SK-N-SH treated with all-trans-retinoic acid at 6 μM for 48 hours (cell line): ENCODE measurements at regions not wholly inside any gene's neighbourhood (a gene's known extent, or its start where the extent isn't known, plus 50 kb on each side); places are given as distances from the start of the nearest gene placed in this dataset.

Experiments used
- ATAC-seq: fragments of 200-7000 bp; cut with Tn5 transposase; 3 replicates; pipeline ENCODE4 v1.9.1; 2020; ENCODE audit warnings: mild to moderate bottlenecking, moderate library complexity
- ARNTL ChIP-seq: fragments of 450-650 bp; formaldehyde crosslinking; IDR thresholded peaks from 2 replicates; pipeline ENCODE4 v1.5.0; 2020; ENCODE audit warnings: low read depth, mild to moderate bottlenecking, moderate library complexity, borderline replicate concordance
- BACH2 ChIP-seq: fragments of 250-450 bp; sonication (Bioruptor Pico); IDR thresholded peaks from 2 replicates; pipeline ENCODE4 v1.9.0; 2021; ENCODE audit warnings: mild to moderate bottlenecking, borderline replicate concordance
- CSDC2 ChIP-seq: fragments of 250-450 bp; sonication (Bioruptor Pico); IDR thresholded peaks from 2 replicates; pipeline ENCODE4 v1.5.0; 2020; ENCODE audit warnings: mild to moderate bottlenecking, moderate library complexity
- ESRRG ChIP-seq: fragments of 250-450 bp; sonication (Bioruptor Pico); IDR thresholded peaks from 2 replicates; pipeline ENCODE4 v1.6.1; 2021; ENCODE audit warnings: mild to moderate bottlenecking
- ISL1 ChIP-seq: fragments of 250-450 bp; sonication (Bioruptor Pico); IDR thresholded peaks from 2 replicates; pipeline ENCODE4 v2.1.2; 2022; ENCODE audit warnings: mild to moderate bottlenecking, moderate library complexity
- OSR1 ChIP-seq: fragments of 250-450 bp; sonication (Bioruptor Pico); IDR thresholded peaks from 2 replicates; pipeline ENCODE4 v1.8.0; 2022; ENCODE audit warnings: moderate library complexity, mild to moderate bottlenecking, inconsistent platforms
- PPARA ChIP-seq: fragments of 250-450 bp; sonication (Bioruptor Pico); IDR thresholded peaks from 2 replicates; pipeline ENCODE4 v1.5.0; 2020; ENCODE audit warnings: mild to moderate bottlenecking, borderline replicate concordance
- RARB ChIP-seq: fragments of 250-450 bp; sonication (Bioruptor Pico); IDR thresholded peaks from 2 replicates; pipeline ENCODE4 v1.8.0; 2021; ENCODE audit warnings: mild to moderate bottlenecking, moderate library complexity
- SNAI2 ChIP-seq: fragments of 250-450 bp; sonication (Bioruptor Pico); IDR thresholded peaks from 2 replicates; pipeline ENCODE4 v1.5.0; 2020; ENCODE audit warnings: mild to moderate bottlenecking, moderate library complexity
- TCF4 ChIP-seq: fragments of 250-450 bp; sonication (Bioruptor Pico); IDR thresholded peaks from 2 replicates; pipeline ENCODE4 v1.8.0; 2021; ENCODE audit warnings: mild to moderate bottlenecking, moderate library complexity, borderline replicate concordance
- TOX ChIP-seq: fragments of 250-450 bp; sonication (Bioruptor Pico); IDR thresholded peaks from 2 replicates; pipeline ENCODE4 v1.8.0; 2021; ENCODE audit warnings: mild to moderate bottlenecking, moderate library complexity, borderline replicate concordance
- ZC3H10 ChIP-seq: fragments of 250-450 bp; sonication (Bioruptor Pico); IDR thresholded peaks from 2 replicates; pipeline ENCODE4 v1.5.1; 2021; ENCODE audit warnings: mild to moderate bottlenecking, moderate library complexity
- ZFP3 ChIP-seq: fragments of 250-450 bp; sonication (Bioruptor Pico); IDR thresholded peaks from 2 replicates; pipeline ENCODE4 v1.5.0; 2020; ENCODE audit warnings: mild to moderate bottlenecking, moderate library complexity
- ZFP30 ChIP-seq: fragments of 450-650 bp; formaldehyde crosslinking; IDR thresholded peaks from 2 replicates; pipeline ENCODE4 v1.5.0; 2022; ENCODE audit warnings: mild to moderate bottlenecking, moderate library complexity
- ZNF565 ChIP-seq: fragments of 450-650 bp; formaldehyde crosslinking; conservative IDR thresholded peaks from 2 replicates; pipeline ENCODE4 v1.5.0; 2020; ENCODE audit warnings: low read depth, mild to moderate bottlenecking, moderate library complexity
- ZNF8 ChIP-seq: fragments of 450-650 bp; formaldehyde crosslinking; IDR thresholded peaks from 2 replicates; pipeline ENCODE4 v1.5.0; 2020; ENCODE audit warnings: mild to moderate bottlenecking, moderate library complexity
- TF ChIP-seq, protein P1 (sequence below): fragments of 250-450 bp; sonication (Bioruptor Pico); IDR thresholded peaks from 2 replicates; pipeline ENCODE4 v1.5.1; 2020; ENCODE audit warnings: low read depth, mild to moderate bottlenecking, moderate library complexity
- TF ChIP-seq, protein P2 (sequence below): fragments of 250-450 bp; sonication (Bioruptor Pico); IDR thresholded peaks from 2 replicates; pipeline ENCODE4 v1.5.1; 2021; ENCODE audit warnings: mild to moderate bottlenecking, moderate library complexity
- TF ChIP-seq, protein P3 (sequence below): fragments of 250-450 bp; sonication (Bioruptor Pico); IDR thresholded peaks from 2 replicates; pipeline ENCODE4 v1.5.0; 2020; ENCODE audit warnings: mild to moderate bottlenecking, moderate library complexity
- TF ChIP-seq, protein P4 (sequence below): fragments of 250-450 bp; sonication (Bioruptor Pico); IDR thresholded peaks from 2 replicates; pipeline ENCODE4 v1.8.0; 2020; ENCODE audit warnings: mild to moderate bottlenecking, moderate library complexity, borderline replicate concordance

DNA sequence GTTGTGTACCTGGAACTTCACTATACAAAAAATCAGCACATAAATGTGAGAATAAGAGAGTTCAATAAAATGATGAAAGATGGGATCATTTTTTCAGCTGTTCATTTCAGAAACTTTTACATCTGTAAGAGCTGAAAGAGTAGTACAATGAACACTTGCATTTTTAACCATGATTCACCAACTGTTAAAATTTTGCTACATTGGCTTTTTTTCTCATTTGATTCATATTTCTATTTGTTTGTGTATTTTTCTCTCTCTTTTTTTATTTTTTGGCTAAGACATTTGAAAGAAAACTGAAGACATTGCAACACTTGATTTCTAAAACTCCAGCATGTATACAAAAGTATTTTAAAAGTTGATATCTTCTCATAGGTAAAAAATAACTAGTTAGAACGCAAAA is 98.3 kb upstream of the CDIN1 start:
- ATAC-seq: no peak
- TF ChIP-seq TOX (no peak), ZC3H10 (CRISPR knock-in tag) (no peak), ZFP30 (CRISPR knock-in tag) (no peak), TCF4 (CRISPR knock-in tag) (no peak), CSDC2 (CRISPR knock-in tag) (no peak), SNAI2 (CRISPR knock-in tag) (no peak), ISL1 (CRISPR knock-in tag) (no peak), ESRRG (CRISPR knock-in tag) (no peak), OSR1 (CRISPR knock-in tag) (no peak), ZNF8 (CRISPR knock-in tag) (no peak), ZNF565 (no peak), BACH2 (CRISPR knock-in tag) (no peak)
- TF ChIP-seq, protein P1, sequence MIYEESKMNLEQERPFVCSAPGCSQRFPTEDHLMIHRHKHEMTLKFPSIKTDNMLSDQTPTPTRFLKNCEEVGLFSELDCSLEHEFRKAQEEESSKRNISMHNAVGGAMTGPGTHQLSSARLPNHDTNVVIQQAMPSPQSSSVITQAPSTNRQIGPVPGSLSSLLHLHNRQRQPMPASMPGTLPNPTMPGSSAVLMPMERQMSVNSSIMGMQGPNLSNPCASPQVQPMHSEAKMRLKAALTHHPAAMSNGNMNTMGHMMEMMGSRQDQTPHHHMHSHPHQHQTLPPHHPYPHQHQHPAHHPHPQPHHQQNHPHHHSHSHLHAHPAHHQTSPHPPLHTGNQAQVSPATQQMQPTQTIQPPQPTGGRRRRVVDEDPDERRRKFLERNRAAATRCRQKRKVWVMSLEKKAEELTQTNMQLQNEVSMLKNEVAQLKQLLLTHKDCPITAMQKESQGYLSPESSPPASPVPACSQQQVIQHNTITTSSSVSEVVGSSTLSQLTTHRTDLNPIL (CRISPR knock-in tag): no peak

DNA sequence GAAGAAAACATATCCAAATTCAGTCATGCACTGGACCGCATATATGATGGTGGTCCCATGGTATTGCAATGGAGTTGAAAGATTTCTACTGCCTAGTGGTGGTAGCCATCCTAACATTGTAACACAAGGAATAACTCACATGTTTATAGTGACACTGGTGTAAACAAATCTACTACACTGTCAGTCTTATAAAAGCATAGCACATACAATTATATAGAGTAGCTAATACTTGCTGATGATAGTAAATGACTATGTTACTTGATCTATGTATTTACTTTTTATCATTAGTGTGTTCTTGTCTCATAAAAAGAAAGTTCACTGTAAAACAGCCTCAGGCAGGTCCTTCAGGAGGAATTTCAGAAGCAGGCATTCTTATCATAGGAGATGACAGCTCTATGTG is 96.0 kb upstream of the CDIN1 start:
- no peak for TF ChIP-seq ZFP3 (CRISPR knock-in tag)
- TF ChIP-seq, protein P2, sequence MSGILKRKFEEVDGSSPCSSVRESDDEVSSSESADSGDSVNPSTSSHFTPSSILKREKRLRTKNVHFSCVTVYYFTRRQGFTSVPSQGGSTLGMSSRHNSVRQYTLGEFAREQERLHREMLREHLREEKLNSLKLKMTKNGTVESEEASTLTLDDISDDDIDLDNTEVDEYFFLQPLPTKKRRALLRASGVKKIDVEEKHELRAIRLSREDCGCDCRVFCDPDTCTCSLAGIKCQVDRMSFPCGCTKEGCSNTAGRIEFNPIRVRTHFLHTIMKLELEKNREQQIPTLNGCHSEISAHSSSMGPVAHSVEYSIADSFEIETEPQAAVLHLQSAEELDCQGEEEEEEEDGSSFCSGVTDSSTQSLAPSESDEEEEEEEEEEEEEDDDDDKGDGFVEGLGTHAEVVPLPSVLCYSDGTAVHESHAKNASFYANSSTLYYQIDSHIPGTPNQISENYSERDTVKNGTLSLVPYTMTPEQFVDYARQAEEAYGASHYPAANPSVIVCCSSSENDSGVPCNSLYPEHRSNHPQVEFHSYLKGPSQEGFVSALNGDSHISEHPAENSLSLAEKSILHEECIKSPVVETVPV: no peak
- ATAC-seq: no peak

DNA sequence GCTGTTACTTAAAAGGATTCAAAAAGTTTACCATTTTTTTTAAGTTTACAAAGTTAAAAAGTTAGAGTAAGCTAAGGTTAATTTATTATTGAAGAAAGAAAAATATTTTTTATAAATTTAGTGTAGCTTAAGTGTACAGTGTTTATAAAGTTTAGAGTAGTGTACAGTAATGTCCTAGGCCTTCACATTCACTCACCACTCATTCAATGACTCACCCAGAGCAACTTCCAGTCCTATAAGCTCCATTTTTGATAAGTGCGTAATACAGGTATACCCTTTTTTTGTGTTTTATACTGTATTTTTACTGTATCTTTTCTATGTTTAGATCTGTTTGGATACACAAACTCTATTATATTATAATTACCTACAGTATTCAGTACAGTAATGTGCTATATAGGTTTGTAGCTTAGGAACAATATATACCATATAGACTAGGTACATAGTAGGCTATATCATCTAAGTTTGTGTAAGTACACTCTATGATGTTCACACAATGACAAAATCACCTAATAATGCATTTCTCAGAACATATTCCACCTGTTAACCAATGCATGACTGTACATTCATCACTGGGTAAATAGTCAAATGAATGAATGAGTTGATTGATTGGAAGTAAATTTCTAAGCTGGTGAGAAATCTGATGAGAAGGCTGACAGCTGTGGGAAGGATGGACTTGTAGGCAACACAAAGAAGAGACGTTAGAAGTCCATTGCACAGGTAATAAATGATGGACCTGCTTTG is 95.2 kb upstream of the CDIN1 start:
- TF ChIP-seq SNAI2 (CRISPR knock-in tag): no peak
- TF ChIP-seq BACH2 (CRISPR knock-in tag): no peak
- no peak for TF ChIP-seq ESRRG (CRISPR knock-in tag)
- TF ChIP-seq ZNF8 (CRISPR knock-in tag): no peak
- TF ChIP-seq CSDC2 (CRISPR knock-in tag): no peak
- ATAC-seq: no peak

DNA sequence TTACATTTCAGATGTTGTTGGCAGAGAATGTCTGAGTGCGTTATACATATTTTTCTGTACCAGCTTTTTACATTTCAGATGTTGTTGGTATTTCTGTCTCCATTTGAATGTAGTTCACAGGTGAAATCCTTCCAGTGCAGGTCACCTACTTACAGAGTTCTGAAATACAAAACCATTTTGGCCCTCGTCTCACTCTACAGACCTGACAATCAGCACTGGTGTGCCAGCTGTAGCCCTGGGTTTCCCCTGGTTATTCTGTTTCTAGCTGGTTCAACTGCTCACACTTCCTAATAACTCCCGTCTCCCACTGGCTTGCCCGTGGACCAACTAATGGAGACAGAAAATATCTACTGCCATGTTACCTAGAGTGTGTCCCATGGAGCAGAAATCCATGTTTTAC is 87.5 kb upstream of the CDIN1 start:
- no peak for TF ChIP-seq ZNF8 (CRISPR knock-in tag)
- no peak for TF ChIP-seq ARNTL (CRISPR knock-in tag)
- no peak for ATAC-seq

DNA sequence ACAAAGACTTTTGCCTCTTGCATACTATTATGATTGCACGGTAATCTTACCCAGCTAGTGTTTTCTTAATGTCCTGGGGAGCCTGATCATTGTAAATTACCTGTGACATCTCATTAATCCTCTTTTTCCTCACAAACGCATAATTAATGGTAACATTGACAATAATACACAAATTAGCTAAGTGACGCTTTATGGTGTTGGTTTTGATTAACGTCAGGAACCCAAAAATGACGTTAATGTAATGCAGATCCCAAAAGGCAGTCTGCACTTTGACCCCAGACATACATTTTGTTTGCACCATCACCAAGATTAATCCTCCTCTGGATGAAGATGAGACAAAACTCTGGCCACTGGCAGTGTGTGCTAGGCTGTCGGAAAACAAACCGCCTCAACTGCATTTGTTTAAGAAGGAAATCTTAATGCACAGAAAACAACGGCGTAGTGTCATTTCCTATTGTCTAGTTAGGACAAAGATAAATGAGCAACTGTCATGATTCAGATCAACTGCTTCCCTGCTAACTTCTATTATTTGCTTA is 83.9 kb upstream of the CDIN1 start:
- ATAC-seq: no peak

DNA sequence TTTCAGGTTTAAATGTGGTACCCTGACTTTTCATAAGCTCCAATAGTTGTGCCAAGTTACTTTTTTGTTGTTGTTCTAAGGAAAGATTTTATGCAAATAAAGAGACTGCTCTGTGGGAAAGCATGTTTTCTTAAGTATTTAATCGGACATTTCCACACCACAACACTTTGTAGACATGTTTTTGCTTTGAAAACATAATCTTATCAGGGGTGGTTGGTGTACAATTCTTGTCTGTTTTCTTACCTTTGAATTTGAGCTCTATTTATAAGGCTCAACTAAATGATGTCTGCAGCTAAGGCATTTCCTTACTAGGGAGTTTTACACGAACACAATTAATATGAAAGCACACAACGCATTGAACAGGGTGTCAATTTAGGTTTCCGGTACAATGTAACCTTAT is 81.5 kb upstream of the CDIN1 start:
- ATAC-seq: no peak
- no peak for TF ChIP-seq ZFP30 (CRISPR knock-in tag)
- TF ChIP-seq ARNTL (CRISPR knock-in tag): no peak
- no peak for TF ChIP-seq TCF4 (CRISPR knock-in tag)
- no peak for TF ChIP-seq ISL1 (CRISPR knock-in tag)
- TF ChIP-seq, protein P1 (CRISPR knock-in tag): no peak
- TF ChIP-seq RARB (CRISPR knock-in tag): no peak
- TF ChIP-seq ZNF8 (CRISPR knock-in tag): no peak
- TF ChIP-seq, protein P3, sequence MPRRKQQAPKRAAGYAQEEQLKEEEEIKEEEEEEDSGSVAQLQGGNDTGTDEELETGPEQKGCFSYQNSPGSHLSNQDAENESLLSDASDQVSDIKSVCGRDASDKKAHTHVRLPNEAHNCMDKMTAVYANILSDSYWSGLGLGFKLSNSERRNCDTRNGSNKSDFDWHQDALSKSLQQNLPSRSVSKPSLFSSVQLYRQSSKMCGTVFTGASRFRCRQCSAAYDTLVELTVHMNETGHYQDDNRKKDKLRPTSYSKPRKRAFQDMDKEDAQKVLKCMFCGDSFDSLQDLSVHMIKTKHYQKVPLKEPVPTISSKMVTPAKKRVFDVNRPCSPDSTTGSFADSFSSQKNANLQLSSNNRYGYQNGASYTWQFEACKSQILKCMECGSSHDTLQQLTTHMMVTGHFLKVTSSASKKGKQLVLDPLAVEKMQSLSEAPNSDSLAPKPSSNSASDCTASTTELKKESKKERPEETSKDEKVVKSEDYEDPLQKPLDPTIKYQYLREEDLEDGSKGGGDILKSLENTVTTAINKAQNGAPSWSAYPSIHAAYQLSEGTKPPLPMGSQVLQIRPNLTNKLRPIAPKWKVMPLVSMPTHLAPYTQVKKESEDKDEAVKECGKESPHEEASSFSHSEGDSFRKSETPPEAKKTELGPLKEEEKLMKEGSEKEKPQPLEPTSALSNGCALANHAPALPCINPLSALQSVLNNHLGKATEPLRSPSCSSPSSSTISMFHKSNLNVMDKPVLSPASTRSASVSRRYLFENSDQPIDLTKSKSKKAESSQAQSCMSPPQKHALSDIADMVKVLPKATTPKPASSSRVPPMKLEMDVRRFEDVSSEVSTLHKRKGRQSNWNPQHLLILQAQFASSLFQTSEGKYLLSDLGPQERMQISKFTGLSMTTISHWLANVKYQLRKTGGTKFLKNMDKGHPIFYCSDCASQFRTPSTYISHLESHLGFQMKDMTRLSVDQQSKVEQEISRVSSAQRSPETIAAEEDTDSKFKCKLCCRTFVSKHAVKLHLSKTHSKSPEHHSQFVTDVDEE (CRISPR knock-in tag): no peak
- TF ChIP-seq ESRRG (CRISPR knock-in tag): no peak
- TF ChIP-seq, protein P4, sequence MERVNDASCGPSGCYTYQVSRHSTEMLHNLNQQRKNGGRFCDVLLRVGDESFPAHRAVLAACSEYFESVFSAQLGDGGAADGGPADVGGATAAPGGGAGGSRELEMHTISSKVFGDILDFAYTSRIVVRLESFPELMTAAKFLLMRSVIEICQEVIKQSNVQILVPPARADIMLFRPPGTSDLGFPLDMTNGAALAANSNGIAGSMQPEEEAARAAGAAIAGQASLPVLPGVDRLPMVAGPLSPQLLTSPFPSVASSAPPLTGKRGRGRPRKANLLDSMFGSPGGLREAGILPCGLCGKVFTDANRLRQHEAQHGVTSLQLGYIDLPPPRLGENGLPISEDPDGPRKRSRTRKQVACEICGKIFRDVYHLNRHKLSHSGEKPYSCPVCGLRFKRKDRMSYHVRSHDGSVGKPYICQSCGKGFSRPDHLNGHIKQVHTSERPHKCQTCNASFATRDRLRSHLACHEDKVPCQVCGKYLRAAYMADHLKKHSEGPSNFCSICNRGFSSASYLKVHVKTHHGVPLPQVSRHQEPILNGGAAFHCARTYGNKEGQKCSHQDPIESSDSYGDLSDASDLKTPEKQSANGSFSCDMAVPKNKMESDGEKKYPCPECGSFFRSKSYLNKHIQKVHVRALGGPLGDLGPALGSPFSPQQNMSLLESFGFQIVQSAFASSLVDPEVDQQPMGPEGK (CRISPR knock-in tag): no peak
- TF ChIP-seq ZNF565: no peak
- TF ChIP-seq PPARA: no peak
- TF ChIP-seq OSR1 (CRISPR knock-in tag): no peak

More for the DNA sequence above, 83.9 kb upstream of the CDIN1 start:
- TF ChIP-seq SNAI2 (CRISPR knock-in tag): no peak
- no peak for TF ChIP-seq ISL1 (CRISPR knock-in tag)
- no peak for TF ChIP-seq OSR1 (CRISPR knock-in tag)
